ENCODE measurements at regions not wholly inside any gene's neighbourhood (a gene's known extent, or its start where the extent isn't known, plus 50 kb on each side); places are given as distances from the start of the nearest gene placed in this dataset.

DNA sequence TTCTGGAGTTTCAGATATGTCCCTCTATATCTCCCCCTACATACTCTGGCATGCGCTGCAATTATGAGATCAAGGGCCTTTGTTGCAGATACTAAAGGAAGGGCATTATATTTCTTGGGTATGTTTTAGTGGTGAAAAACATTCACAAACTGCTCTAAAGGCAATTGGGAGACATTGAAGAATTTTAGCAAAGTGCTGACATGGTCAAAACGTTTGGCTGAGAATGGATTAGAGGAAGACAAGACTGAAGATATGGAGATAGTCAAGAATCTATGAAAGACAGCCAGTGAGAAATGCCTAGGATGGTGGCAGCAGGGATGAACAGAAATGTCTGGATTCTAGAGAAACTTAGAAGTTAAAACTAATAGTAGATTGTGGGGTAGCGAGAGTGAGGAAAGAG lies 104.5 kb upstream of the CABCOCO1 start:
- Histone ChIP-seq H3K79me2 (ENCODE audit: control insufficient read depth, insufficient read depth, low read length) (no peaks in the 10 kb centered on the region), H3K27me3 (replicated peaks in 1 of 2; ENCODE audit: control insufficient read depth in 2 of 2, insufficient read depth in 2 of 2, low read length in 1 of 2) (no peaks in the 10 kb centered on the region), H3K4me3 (no peak overlapping the region), H3K9me3 (replicated peaks; ENCODE audit: control insufficient read depth, insufficient read depth, low read length) (no peaks in the 10 kb centered on the region), H4K20me1 (ENCODE audit: control insufficient read depth, insufficient read depth) (no peaks in the 10 kb centered on the region), H3K4me2 (ENCODE audit: control insufficient read depth, insufficient read depth) (no peak overlapping the region), H3K9ac (ENCODE audit: control insufficient read depth, insufficient read depth, low read length) (no peak overlapping the region), H2AFZ (ENCODE audit: control insufficient read depth, low read depth, low read length) (no peak overlapping the region), H3K4me1 (ENCODE audit: control insufficient read depth, insufficient read depth, low read length) (no peaks in the 10 kb centered on the region), H3K36me3 (ENCODE audit: control insufficient read depth in 2 of 2, insufficient read depth in 2 of 2, low read length in 1 of 2) (no peaks in the 10 kb centered on the region), H3K27ac (ENCODE audit: control insufficient read depth, insufficient read depth) (no peak overlapping the region)
- in situ Hi-C loops (cut with MboI) = no loop called here
- CTCF ChIA-PET = no interaction called here
- SMC1A ChIA-PET (ENCODE audit: uncharacterized antibody, unreplicated experiment) = no interaction called here
- POLR2A ChIA-PET = no interaction called here
- TF ChIP-seq, protein P1, sequence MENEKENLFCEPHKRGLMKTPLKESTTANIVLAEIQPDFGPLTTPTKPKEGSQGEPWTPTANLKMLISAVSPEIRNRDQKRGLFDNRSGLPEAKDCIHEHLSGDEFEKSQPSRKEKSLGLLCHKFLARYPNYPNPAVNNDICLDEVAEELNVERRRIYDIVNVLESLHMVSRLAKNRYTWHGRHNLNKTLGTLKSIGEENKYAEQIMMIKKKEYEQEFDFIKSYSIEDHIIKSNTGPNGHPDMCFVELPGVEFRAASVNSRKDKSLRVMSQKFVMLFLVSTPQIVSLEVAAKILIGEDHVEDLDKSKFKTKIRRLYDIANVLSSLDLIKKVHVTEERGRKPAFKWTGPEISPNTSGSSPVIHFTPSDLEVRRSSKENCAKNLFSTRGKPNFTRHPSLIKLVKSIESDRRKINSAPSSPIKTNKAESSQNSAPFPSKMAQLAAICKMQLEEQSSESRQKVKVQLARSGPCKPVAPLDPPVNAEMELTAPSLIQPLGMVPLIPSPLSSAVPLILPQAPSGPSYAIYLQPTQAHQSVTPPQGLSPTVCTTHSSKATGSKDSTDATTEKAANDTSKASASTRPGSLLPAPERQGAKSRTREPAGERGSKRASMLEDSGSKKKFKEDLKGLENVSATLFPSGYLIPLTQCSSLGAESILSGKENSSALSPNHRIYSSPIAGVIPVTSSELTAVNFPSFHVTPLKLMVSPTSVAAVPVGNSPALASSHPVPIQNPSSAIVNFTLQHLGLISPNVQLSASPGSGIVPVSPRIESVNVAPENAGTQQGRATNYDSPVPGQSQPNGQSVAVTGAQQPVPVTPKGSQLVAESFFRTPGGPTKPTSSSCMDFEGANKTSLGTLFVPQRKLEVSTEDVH (IDR thresholded peaks at IDR 0.05; ENCODE audit: low read depth, partially characterized antibody) = no peak
- TF ChIP-seq TARDBP (IDR thresholded peaks at IDR 0.05; ENCODE audit: borderline replicate concordance) = no peak
- TF ChIP-seq KDM1A (IDR thresholded peaks at IDR 0.05; ENCODE audit: borderline replicate concordance) = no peak
- no peak for TF ChIP-seq RB1 (IDR thresholded peaks at IDR 0.05; ENCODE audit: borderline replicate concordance)
- TF ChIP-seq ASH2L (IDR thresholded peaks at IDR 0.05; ENCODE audit: borderline replicate concordance, low read depth) = no peak
- TF ChIP-seq YY1 (IDR thresholded peaks at IDR 0.05; ENCODE audit: low read depth, low read length) = no peak
- DNase-seq (ENCODE audit: low read depth, low spot score) (no peak), ATAC-seq (no peak), FAIRE-seq (no peak)
- intact Hi-C loops (cut with micrococcal nuclease; ENCODE audit: unreplicated experiment) = no loop called here
- RAD21 ChIA-PET (ENCODE audit: unreplicated experiment) = no interaction called here
- WGBS (ENCODE audit: insufficient coverage, insufficient replicate concordance, low lambda C conversion rate, missing lambda C conversion rate) = 45% methylated on average over 3 of the region's 3 CpGs
- BruUV-seq (replicated peaks) = no TSS peak

DNA sequence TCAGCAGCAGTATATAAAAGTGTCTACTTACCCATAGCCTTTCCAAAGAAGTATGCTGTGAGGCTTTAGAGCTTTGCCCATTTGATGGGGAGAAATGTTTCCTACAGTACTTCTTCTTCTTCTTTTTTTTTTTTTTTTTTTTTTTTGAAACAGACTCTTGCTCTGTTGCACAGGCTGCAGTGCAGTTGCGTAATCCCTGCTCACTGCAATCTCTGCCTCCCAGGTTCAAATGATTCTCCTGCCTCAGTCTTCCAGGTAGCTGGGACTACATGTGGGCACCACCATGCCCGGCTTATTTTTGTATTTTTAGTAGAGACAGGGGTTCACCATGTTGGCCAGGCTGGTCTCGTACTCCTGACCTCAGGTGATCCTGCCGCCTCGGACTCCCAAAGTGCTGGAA lies 101.7 kb upstream of the TMEM26 start:
- no TSS peak for BruUV-seq (replicated peaks)
- H3K4me3 ChIP-seq = no peak overlapping the region
- in situ Hi-C loops (cut with MboI) = no loop called here
- ChIA-PET POLR2A (interaction anchor here (0.6 kb wide), 1 partner anchor 897 kb away, joined by 4 read pairs; no protein-coding TSS in a partner anchor), SMC1A (ENCODE audit: uncharacterized antibody, unreplicated experiment) (interaction anchor here (0.6 kb wide), 2 partner anchors 8 to 55 kb away, joined by 3 read pairs; no protein-coding TSS in a partner anchor), RAD21 (ENCODE audit: unreplicated experiment) (no interaction called here), CTCF (no interaction called here)
- DNase-seq (ENCODE audit: low read depth, low spot score) = no peak
- no peaks in the 10 kb centered on the region for H3K27me3 ChIP-seq (replicated peaks in 1 of 2; ENCODE audit: control insufficient read depth in 2 of 2, insufficient read depth in 2 of 2, low read length in 1 of 2)
- no peak for ATAC-seq
- H2AFZ ChIP-seq (ENCODE audit: control insufficient read depth, low read depth, low read length) = no peak overlapping the region
- H3K36me3 ChIP-seq (ENCODE audit: control insufficient read depth in 2 of 2, insufficient read depth in 2 of 2, low read length in 1 of 2) = no peaks in the 10 kb centered on the region
- no peak overlapping the region for H3K4me2 ChIP-seq (ENCODE audit: control insufficient read depth, insufficient read depth)
- H3K9me3 ChIP-seq (replicated peaks; ENCODE audit: control insufficient read depth, insufficient read depth, low read length) = no peaks in the 10 kb centered on the region
- no peak for TF ChIP-seq MEF2B (IDR thresholded peaks at IDR 0.05; ENCODE audit: partially characterized antibody, poor library complexity, severe bottlenecking)
- no peak for TF ChIP-seq POLR2AphosphoS5 (IDR thresholded peaks at IDR 0.05; ENCODE audit: low read length)
- TF ChIP-seq SREBF1 (IDR thresholded peaks at IDR 0.05; ENCODE audit: low read length) = no peak
- no peak for TF ChIP-seq NBN (IDR thresholded peaks at IDR 0.05)
- no peak for TF ChIP-seq DPF2 (IDR thresholded peaks at IDR 0.05)
- no peak for TF ChIP-seq WRNIP1 (IDR thresholded peaks at IDR 0.05; ENCODE audit: borderline replicate concordance, low read depth, low read length)
- WGBS (ENCODE audit: insufficient coverage, insufficient replicate concordance, low lambda C conversion rate, missing lambda C conversion rate) = 44% methylated on average over 5 of the region's 5 CpGs
- no peaks in the 10 kb centered on the region for H3K79me2 ChIP-seq (ENCODE audit: control insufficient read depth, insufficient read depth, low read length)
- no peak for FAIRE-seq
- H3K27ac ChIP-seq (ENCODE audit: control insufficient read depth, insufficient read depth) = no peak overlapping the region
- no peak overlapping the region for H3K9ac ChIP-seq (ENCODE audit: control insufficient read depth, insufficient read depth, low read length)
- H4K20me1 ChIP-seq (ENCODE audit: control insufficient read depth, insufficient read depth) = no peaks in the 10 kb centered on the region
- intact Hi-C loops (cut with micrococcal nuclease; ENCODE audit: unreplicated experiment) = no loop called here
- H3K4me1 ChIP-seq (ENCODE audit: control insufficient read depth, insufficient read depth, low read length) = no peaks in the 10 kb centered on the region
